GM21717 (cell line): ENCODE measurements at regions not wholly inside any gene's neighbourhood (a gene's known extent, or its start where the extent isn't known, plus 50 kb on each side); places are given as distances from the start of the nearest gene placed in this dataset.

ENCODE experiments used
- ATAC-seq: cut with Tn5 transposase; IDR thresholded peaks from one replicate; pipeline ENCODE4 v1.9.1; 2021; ENCODE audit warnings: mild to moderate bottlenecking, moderate library complexity; ENCODE audit not compliant: unreplicated experiment

GRCh38 chr6:126738146-126738545, 380.3 kb upstream of the RSPO3 start:
- ATAC-seq, result no peak

DNA sequence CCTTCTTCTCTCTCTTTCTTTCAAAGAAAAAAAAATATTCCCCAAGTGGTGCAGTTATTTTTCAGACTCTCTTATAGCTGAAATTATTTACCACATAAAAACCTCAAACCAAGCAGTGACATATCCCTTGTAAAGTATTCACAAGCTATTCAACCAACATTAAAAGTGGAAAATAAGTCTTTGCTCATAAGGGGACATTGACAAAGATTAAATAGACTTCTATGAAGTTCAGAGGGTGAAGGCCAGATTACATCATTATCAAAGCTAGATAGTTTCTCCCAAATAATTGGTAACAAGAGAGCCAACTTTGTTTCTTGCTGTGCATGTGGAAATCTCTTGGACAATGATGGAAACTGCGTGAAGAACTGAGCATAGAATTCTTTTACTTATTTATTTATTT, 379.8 kb upstream of the RSPO3 start:
- ATAC-seq, result no peak

DNA sequence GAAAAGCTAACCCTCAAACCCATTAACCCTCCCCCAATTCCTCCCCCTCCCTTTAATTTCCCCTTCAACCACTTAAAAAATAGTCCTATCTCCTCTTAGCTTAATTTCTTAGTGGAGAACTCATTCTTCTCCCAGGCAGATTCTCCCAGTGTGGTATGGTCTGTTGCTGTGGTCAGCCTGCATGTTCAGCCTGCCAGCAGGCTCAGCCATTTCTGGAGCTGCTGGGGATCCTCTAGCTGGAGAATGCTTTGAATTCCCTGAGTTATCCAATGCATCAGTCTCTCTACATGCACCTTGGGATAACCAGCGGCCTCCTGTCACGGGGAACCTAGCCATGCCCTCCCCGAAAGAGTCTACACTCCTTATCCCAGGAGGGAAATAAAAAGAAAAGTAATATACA, 375.4 kb upstream of the RSPO3 start:
- ATAC-seq, result no peak

- ATAC-seq, result no peak
Measured at GRCh38 chr6:126747728-126748540, 370.5 kb upstream of the RSPO3 start.

DNA sequence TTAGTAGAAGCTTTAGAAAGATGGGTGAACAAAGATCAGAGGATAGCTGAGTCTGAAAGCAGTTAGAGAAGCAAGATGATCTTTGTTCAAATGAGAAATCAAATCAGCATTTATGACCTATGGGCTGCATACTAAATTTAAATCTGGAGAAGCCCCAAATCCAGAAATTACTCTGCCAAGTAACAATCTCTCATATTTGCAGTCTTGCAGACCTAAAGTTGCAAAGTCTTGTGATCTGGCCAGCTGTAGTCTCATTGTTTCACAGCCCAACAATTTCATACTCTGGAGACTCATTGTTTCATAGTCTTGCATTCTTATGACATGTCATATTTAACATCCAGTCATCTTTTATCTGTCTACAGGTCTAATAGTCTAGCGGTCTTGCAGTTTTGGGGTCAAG, 364.9 kb upstream of the RSPO3 start:
- no peak for ATAC-seq

DNA sequence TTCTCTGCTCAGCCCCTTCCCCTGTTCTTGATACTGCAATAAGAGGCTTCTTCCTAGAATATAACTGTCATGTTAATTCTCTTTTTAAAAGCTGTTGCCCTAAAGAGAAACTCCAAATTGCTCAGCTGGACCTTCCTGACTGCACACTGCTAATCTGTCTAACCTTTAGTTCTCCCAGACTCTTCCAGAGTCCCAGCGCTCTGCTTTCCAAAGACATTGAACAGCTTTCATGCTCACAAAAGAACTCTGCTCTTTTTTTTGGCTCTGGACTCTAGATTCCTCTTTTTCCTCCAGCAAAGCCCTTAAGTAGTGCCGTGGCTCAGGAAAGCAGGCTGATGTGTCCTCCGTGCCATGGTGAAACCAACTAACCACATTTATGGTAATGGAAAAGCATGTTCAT, 356.6 kb upstream of the RSPO3 start:
- no peak for ATAC-seq

DNA sequence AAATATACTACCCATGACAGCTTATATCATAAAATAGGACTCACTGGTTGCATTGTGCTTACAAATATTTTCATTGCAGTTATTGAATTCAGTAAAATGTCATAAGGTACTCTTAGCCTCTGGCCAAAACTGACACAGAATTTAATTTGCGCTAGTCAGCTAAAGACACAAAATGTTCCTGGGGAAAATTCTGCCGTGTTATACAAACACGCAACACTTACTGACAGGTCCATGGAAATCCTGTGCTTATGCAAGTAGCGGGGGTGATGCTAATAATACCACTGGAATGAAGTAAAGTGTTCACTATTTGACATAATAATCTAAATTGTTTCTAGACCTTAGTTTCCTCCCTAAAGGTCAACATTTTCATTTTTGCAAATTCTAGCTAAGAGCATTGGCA, 354.4 kb upstream of the RSPO3 start:
- no peak for ATAC-seq

- ATAC-seq, result no peak
Measured at GRCh38 chr6:126764671-126765070, 353.8 kb upstream of the RSPO3 start.

GRCh38 chr6:126766820-126767219, 351.7 kb upstream of the RSPO3 start:
- no peak for ATAC-seq

GRCh38 chr6:126767711-126768110, 350.8 kb upstream of the RSPO3 start:
- no peak for ATAC-seq

DNA sequence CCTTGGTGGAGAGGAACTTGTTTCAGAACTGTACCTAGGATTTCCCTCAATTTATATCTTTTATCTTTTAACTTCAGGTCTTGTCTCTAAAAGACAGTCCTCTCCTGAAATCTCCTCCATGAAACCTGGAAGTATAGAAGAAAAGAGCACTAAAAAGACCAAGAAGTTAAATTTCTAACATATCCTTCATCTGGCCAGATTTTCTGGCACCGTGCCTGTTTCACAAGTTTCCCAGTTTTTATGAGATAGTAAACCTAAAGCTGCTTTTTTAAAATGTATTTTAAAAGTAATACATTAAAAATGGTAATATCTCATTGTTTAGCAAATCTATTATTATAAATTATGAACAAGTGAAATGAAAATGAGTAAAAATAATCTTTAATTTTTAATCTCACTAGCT, 348.3 kb upstream of the RSPO3 start:
- ATAC-seq, result no peak

GRCh38 chr6:126773112-126773805, 345.2 kb upstream of the RSPO3 start:
- no peak for ATAC-seq

DNA sequence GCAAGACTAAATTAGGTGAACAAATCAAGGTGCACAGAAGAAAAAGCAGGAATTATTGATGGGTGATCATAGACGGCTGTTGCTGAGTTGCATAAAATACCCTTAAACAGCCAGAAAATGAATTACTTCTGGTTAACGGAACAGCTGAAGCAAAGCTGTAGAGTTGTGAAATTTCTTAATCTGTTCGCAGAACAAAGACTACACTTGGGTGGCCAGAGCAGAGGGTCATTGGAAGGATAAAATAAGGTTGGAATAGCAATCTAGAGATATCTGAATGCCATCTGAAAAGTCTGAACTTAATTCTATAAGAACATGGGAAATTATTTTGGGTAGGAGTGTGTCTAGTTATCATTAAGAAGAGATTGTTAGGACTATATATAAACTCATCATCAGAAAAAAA, 339.1 kb upstream of the RSPO3 start:
- ATAC-seq, result no peak

DNA sequence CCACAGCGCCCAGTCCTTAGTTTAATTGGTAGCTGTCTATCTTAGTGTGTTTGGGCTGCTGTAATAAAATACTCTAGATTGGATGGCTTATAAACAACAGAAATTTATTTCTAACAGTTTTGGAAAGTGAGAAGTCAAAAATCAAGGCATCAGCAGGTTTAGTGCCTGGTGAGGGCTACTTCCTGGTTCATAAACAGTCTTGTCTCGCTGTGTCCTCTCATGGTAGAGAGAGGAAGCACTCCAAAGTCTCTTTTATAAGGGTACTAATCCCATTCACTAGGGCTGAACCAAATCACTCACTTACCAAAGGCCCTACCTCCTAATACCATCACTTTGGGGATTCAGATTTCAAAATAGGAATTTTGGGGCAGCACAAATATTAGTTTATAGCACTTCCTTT, 336.9 kb upstream of the RSPO3 start:
- ATAC-seq, result no peak

DNA sequence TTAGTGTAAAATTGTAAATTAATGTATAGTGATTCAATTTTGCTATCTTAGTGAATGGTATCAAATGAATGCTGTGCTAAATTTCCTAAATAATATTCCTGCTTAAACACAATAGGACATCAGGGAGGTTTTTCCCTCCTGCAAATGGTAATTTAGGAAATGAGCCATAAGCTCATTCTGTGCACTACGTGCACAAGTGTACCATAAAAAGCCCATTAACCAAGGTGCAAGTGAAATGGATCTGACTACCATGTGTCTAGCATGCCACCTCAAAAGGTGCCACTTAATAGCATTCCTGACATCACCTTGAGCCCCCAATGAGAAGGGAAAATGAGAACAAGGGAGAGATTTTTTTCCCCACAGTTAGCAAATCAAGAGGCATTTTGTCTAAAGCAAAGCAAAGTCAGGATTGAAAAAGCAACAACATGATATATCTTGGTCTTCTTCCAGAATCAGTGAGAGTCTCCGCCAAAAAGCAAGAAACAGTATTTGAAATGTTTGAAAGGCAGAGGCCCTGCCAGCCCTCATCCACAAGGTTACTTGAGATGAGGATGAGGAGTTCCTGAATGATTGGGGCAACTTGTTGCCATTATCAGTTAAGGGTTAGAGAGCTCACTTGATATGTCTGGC, 334.2 kb upstream of the RSPO3 start:
- ATAC-seq, result no peak

- ATAC-seq, result no peak
Measured at GRCh38 chr6:126786262-126786661, 332.2 kb upstream of the RSPO3 start.

- ATAC-seq, result no peak
Measured at GRCh38 chr6:126787635-126788034, 330.8 kb upstream of the RSPO3 start.

DNA sequence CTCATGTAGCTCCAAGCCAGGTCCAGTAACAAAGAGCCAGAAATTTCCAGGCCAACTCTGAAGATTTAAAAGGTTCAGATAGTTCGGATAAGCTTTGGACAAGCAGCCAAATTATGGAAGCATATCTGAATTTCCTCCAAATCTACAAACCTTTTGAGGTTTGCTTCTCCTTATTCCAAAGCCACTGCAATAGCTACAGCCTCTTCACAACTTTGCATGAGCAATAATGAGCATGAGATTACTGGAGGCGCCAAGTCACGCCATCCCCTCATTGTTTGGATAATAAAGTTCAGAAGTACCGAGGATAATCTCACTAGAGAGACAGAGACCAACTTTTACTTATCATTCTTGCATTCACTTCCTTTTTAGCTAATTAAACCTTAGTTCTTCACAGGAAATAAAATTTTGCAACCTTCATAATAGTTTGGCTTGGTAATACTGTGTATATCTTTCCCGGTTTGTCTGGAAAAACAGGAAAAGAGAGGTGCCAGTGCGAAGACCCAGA, 329.6 kb upstream of the RSPO3 start:
- no peak for ATAC-seq

GRCh38 chr6:126792340-126793085, 326.0 kb upstream of the RSPO3 start:
- ATAC-seq, result no peak

- no peak for ATAC-seq
Measured at GRCh38 chr6:126795161-126795560, 323.3 kb upstream of the RSPO3 start.

DNA sequence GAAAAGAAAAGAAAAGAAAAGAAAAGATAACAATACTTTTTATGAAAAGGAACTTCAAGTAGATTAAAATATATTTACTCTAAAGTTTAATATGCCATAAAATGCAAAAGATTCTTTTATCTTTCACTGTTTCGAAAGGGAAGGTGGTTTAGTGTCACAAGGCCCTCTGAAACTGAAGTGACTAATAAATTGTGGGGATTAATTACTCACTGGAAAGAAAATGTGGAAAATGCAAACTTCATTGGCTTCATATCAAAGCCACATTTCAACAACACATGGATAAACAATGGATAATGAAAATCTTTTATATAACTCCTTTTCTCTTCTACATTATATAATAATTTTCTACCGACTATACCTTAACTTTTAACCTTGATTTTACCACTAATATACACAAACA, 320.5 kb upstream of the RSPO3 start:
- no peak for ATAC-seq
